ENCODE measurements at regions not wholly inside any gene's neighbourhood (a gene's known extent, or its start where the extent isn't known, plus 50 kb on each side); places are given as distances from the start of the nearest gene placed in this dataset.

DNA sequence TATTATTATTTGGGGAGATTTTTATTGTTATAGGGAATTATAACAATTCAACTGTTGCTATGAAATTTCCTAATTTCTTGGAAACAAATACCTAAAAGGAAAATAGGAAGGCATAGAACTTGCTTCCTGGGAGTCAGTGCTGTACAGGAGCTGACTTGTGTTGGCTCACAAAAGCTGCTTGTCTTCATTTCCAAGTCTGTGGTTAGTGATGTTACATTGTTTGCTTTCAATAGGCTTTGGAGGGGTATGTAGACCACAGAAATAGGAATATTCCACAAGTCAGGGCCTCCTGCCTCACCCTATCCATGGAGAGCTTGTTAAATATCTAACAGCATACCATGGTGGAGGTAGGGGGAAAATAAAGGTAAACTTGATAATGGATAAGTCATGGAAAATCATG is 688.9 kb upstream of the FAM98A start:
- no peaks in the 10 kb centered on the region for H3K36me3 ChIP-seq
- no peak overlapping the region for H3K4me3 ChIP-seq
- no peaks in the 10 kb centered on the region for H3K4me1 ChIP-seq
- H3K27ac ChIP-seq (replicated peaks) = no peak overlapping the region
- DNase-seq = no peak
- intact Hi-C loops (cut with micrococcal nuclease) = no loop called here
- no peaks in the 10 kb centered on the region for H3K27me3 ChIP-seq (ENCODE audit: low read depth)
- no peaks in the 10 kb centered on the region for H3K9me3 ChIP-seq (replicated peaks)
- TF ChIP-seq, protein P1, sequence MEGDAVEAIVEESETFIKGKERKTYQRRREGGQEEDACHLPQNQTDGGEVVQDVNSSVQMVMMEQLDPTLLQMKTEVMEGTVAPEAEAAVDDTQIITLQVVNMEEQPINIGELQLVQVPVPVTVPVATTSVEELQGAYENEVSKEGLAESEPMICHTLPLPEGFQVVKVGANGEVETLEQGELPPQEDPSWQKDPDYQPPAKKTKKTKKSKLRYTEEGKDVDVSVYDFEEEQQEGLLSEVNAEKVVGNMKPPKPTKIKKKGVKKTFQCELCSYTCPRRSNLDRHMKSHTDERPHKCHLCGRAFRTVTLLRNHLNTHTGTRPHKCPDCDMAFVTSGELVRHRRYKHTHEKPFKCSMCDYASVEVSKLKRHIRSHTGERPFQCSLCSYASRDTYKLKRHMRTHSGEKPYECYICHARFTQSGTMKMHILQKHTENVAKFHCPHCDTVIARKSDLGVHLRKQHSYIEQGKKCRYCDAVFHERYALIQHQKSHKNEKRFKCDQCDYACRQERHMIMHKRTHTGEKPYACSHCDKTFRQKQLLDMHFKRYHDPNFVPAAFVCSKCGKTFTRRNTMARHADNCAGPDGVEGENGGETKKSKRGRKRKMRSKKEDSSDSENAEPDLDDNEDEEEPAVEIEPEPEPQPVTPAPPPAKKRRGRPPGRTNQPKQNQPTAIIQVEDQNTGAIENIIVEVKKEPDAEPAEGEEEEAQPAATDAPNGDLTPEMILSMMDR (IDR thresholded peaks at IDR 0.05; ENCODE audit: borderline replicate concordance) = no peak

DNA sequence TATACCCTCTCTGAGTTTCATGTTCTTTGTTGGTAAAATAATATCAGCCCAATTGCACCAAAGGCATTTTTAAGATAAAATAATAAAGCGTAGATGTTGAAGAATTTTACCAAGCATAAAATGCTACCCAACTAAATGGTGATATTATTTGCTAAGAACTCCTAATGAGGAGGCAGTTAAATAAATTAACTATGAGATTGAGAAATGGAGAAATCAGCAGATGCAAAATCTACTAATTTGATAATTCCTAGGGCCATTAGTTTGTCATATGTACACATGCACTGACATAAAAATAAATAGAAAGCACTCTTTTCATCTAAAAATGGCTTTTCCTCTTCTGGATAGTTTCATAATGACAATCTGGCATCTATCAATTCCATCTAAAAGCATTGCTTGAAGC is 681.5 kb upstream of the FAM98A start:
- DNase-seq = no peak
- Histone ChIP-seq H3K27me3 (ENCODE audit: low read depth) (no peaks in the 10 kb centered on the region), H3K36me3 (no peaks in the 10 kb centered on the region), H3K27ac (replicated peaks) (no peak overlapping the region), H3K9me3 (replicated peaks) (no peaks in the 10 kb centered on the region), H3K4me3 (no peak overlapping the region), H3K4me1 (no peaks in the 10 kb centered on the region)
- intact Hi-C loops (cut with micrococcal nuclease) = no loop called here
- TF ChIP-seq, protein P1 (IDR thresholded peaks at IDR 0.05; ENCODE audit: borderline replicate concordance) = no peak

DNA sequence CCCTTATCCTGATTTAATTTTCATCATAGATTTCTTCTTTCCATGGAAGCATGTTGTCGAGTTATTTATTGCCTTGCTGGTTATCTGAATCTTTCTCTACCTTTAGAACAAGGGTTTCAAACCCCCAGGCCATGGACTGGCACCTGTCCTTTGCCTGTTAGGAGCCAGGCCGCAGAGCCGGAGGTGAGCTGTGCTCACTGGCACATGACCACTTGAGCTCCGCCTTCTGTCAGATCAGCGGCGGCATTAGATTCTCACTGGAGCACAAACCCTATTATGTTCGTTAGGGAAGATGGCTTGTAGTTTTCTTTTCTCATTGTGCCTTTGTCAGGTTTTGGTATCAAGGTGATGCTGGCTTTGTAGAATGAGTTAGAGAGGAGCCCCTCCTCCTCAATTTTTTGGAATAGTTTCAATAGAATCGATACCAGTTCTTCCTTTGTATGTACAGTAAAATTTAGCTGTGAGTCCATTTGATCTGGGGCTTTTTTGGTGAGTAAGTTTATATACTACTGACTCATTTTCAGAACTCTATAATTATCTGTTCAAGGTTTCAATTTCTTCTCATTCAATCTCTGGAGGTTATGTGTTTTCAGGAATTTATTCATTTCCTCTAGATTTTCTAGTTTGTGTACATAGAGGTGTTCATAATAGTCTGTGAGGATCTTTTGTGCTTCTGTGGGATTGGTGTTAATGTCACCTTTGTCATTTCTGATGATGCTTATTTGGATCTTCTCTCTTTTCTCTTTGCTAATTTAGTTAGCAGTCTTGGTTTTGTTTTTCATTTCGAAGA is 668.0 kb upstream of the FAM98A start:
- TF ChIP-seq, protein P1 (IDR thresholded peaks at IDR 0.05; ENCODE audit: borderline replicate concordance) = no peak
- peaks cover 31% of the 10 kb centered on the region for H3K9me3 ChIP-seq (replicated peaks)
- intact Hi-C loops (cut with micrococcal nuclease) = no loop called here
- DNase-seq = no peak
- H3K4me3 ChIP-seq = no peak overlapping the region
- H3K27me3 ChIP-seq (ENCODE audit: low read depth) = no peaks in the 10 kb centered on the region
- no peaks in the 10 kb centered on the region for H3K4me1 ChIP-seq
- H3K36me3 ChIP-seq = no peaks in the 10 kb centered on the region
- H3K27ac ChIP-seq (replicated peaks) = no peak overlapping the region

DNA sequence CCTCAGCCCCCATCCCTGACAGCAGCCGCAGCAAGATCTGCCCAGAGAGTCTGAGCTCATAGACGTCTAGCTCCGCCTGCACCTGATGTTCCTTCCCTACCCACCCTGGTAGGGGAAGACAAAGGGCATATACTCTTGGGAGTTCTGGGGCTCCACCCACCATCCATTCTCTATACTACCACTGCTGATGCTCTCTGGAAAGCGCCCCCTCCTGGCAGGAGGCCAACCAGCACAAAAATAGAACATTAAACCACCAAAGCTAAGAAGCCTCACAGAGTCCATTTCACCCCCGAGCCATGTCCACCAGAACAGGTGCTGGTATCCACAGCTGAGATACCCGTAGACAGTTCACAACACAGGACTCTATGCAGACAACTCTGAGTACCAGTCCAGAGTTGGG is 662.6 kb upstream of the FAM98A start:
- Histone ChIP-seq H3K27ac (replicated peaks) (no peak overlapping the region), H3K9me3 (replicated peaks) (peaks cover 12% of the 10 kb centered on the region), H3K4me3 (no peak overlapping the region), H3K27me3 (ENCODE audit: low read depth) (no peaks in the 10 kb centered on the region), H3K36me3 (no peaks in the 10 kb centered on the region), H3K4me1 (no peaks in the 10 kb centered on the region)
- DNase-seq = no peak
- TF ChIP-seq, protein P1 (IDR thresholded peaks at IDR 0.05; ENCODE audit: borderline replicate concordance) = no peak
- intact Hi-C loops (cut with micrococcal nuclease) = no loop called here

DNA sequence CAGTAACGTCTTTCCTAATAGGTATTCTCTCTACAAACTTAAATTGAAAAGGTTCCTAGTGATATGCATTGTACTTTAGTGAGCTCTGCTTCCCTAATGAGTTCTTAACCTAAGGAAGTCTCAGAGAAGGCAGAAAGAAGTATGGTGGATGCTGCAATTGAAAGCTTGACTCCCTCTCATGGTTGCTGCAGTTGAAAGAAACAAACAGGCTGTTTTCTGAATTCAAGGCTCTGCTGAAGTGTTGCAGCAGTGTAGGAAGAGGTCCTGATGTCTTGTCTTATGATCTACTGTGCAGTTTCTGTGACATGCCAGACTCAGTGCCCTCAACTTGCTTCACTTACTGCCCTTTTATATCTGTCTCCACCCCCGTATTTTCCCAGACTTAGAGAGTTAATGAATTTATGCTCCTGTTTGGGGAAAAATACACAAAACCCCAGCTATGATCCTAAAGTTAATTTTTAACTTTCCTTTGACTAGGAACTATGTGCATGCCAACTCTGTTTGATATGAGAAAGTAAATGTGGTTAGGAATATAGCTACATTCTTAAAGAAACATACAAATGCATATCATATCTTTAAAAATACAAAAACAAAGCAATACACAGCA is 655.3 kb upstream of the FAM98A start:
- Histone ChIP-seq H3K4me3 (no peak overlapping the region), H3K9me3 (replicated peaks) (no peaks in the 10 kb centered on the region), H3K27me3 (ENCODE audit: low read depth) (no peaks in the 10 kb centered on the region), H3K4me1 (no peaks in the 10 kb centered on the region), H3K27ac (replicated peaks) (no peak overlapping the region), H3K36me3 (no peaks in the 10 kb centered on the region)
- intact Hi-C loops (cut with micrococcal nuclease) = no loop called here
- DNase-seq = no peak
- TF ChIP-seq, protein P1 (IDR thresholded peaks at IDR 0.05; ENCODE audit: borderline replicate concordance) = no peak

Data from left ventricle myocardium inferior (tissue), 1 donor.